NCI-H1092 (cell line): ENCODE measurements at regions not wholly inside any gene's neighbourhood (a gene's known extent, or its start where the extent isn't known, plus 50 kb on each side); places are given as distances from the start of the nearest gene placed in this dataset.

ENCODE experiments used
- DNase-seq: peaks from one replicate; lab custom pipeline; 2025; lab: John Stamatoyannopoulos, UW

DNA sequence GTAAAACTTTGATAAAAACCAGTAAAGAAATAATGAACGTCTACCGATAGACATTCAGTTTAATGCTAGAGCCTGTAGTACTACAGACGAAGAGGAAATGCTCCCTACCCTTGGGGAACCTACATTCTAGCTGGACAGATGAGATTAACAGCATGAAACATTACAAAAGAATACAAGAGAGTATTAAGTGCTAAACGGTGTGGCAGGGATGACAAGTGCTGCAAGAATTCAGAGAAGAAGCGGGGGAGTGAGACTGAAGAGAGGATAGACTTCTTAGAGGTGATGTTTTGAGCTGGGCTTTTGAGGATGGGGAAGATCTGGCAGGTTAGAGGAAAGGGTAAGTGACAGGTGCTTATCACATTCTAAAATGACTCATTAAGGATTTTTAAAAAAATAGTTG, 52.6 kb upstream of the ESX1 start:
- DNase-seq = no peak

DNA sequence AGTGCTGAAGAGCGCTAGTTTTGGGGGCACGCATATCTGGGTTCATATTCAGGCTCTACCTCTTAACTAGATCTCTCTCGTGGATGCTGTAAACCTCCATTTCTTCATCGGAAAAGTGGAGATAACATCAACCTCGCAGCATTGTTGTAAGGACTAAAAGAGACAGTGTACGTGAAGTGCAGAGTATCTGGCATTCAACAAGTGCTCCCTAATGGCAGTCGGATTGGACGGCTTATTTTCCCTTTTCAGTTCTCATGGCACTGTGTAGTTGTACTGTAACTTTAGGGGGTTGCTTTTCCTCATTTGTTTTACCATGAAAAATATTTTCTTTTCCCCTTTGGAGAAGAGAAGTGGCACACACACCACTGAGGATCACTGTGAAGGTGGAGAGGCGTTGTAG, 51.4 kb upstream of the ESX1 start:
- no peak for DNase-seq
